ENCODE measurements at regions not wholly inside any gene's neighbourhood (a gene's known extent, or its start where the extent isn't known, plus 50 kb on each side); places are given as distances from the start of the nearest gene placed in this dataset.

DNA sequence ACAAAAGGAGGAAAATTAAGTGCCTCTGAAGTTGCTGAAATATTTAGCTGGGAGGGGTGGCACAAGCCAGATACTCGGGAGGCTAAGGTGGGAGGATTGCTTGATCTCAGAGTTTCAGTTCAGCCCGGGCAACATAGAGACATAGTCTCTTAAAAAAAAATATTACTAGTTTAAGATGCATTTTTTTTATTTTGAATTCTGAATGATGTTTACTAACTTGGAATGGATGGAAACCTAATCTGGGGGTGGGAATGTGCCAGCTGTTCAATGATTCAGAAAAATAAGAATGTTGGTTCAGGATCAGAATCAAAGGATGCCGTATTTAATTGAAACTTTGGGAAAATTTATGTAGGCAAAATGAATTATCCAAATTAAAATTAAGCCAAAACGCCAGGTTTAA is 167.2 kb upstream of the ANK2 start:
- no peaks in the 10 kb centered on the region for H3K36me3 ChIP-seq (ENCODE audit: insufficient read depth, low read length)
- TF ChIP-seq, protein P1, sequence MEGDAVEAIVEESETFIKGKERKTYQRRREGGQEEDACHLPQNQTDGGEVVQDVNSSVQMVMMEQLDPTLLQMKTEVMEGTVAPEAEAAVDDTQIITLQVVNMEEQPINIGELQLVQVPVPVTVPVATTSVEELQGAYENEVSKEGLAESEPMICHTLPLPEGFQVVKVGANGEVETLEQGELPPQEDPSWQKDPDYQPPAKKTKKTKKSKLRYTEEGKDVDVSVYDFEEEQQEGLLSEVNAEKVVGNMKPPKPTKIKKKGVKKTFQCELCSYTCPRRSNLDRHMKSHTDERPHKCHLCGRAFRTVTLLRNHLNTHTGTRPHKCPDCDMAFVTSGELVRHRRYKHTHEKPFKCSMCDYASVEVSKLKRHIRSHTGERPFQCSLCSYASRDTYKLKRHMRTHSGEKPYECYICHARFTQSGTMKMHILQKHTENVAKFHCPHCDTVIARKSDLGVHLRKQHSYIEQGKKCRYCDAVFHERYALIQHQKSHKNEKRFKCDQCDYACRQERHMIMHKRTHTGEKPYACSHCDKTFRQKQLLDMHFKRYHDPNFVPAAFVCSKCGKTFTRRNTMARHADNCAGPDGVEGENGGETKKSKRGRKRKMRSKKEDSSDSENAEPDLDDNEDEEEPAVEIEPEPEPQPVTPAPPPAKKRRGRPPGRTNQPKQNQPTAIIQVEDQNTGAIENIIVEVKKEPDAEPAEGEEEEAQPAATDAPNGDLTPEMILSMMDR (IDR thresholded peaks at IDR 0.05; ENCODE audit: extremely low read depth, low read depth, low read length): no peak
- no peak overlapping the region for H3K27ac ChIP-seq (ENCODE audit: low read depth, low read length)
- no peak for DNase-seq (ENCODE audit: insufficient read length, low spot score, missing footprints)
- H3K4me1 ChIP-seq (ENCODE audit: insufficient read depth, low read length): no peaks in the 10 kb centered on the region
- H3K4me3 ChIP-seq (ENCODE audit: insufficient read depth, low read length): no peak overlapping the region
- H4K20me1 ChIP-seq (ENCODE audit: insufficient read depth, low read length): no peaks in the 10 kb centered on the region
- peak overlapping the region; percentile 48 for H3K4me2 ChIP-seq (ENCODE audit: insufficient read depth, low read length)
- H3K79me2 ChIP-seq (ENCODE audit: insufficient read depth, low read length): no peaks in the 10 kb centered on the region
- no peak overlapping the region for H2AFZ ChIP-seq (ENCODE audit: low read length)
- peaks cover 4% of the 10 kb centered on the region for H3K27me3 ChIP-seq (ENCODE audit: insufficient read depth, low read length)
- no peaks in the 10 kb centered on the region for H3K9me3 ChIP-seq (ENCODE audit: low read depth, low read length)

DNA sequence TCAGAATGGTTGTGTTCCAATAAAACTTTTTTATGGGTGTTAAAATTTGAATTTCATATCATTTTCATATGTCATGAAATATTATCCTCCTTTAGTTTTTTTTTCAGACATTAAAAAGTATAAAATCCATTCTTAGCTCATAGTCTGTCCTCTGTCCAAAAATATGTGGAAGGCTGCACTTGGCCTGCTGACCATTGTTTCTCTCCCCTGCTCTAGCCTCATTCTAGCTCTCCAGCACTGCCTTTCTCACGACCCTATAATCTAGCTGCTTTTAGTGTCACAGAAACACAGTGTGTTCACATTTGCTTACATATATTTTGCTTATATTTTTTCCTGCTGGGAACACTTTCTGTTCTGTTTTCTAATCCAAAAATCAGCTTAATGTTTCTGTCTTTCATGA is 165.0 kb upstream of the ANK2 start:
- TF ChIP-seq, protein P1 (IDR thresholded peaks at IDR 0.05; ENCODE audit: extremely low read depth, low read depth, low read length): no peak
- Histone ChIP-seq H3K27ac (ENCODE audit: low read depth, low read length) (no peak overlapping the region), H3K4me2 (ENCODE audit: insufficient read depth, low read length) (no peak overlapping the region), H3K9me3 (ENCODE audit: low read depth, low read length) (no peaks in the 10 kb centered on the region), H4K20me1 (ENCODE audit: insufficient read depth, low read length) (no peaks in the 10 kb centered on the region), H3K36me3 (ENCODE audit: insufficient read depth, low read length) (no peaks in the 10 kb centered on the region), H3K79me2 (ENCODE audit: insufficient read depth, low read length) (no peaks in the 10 kb centered on the region), H3K27me3 (ENCODE audit: insufficient read depth, low read length) (peaks cover 4% of the 10 kb centered on the region), H2AFZ (ENCODE audit: low read length) (no peak overlapping the region), H3K4me3 (ENCODE audit: insufficient read depth, low read length) (no peak overlapping the region), H3K4me1 (ENCODE audit: insufficient read depth, low read length) (peaks cover 4% of the 10 kb centered on the region)
- no peak for DNase-seq (ENCODE audit: insufficient read length, low spot score, missing footprints)

DNA sequence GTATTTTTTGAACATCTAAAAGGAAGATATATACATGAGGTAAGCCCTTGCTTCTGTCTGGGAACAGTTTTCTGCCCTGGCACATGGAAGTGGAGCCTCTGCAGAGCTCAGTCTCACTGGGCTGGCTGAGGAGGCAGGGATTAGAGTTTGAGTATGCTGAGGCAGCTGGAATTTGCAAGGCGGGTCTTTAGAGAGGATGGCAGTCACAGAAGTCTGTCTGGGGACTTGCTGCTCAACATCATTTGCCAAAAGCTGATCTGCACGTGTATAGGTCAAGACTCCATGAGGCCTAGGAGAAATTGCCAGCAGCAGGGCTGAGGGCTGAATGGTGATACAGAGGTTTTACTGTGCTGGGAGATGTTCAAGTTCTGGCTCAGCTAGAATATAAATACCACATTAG is 163.6 kb upstream of the ANK2 start:
- Histone ChIP-seq H3K4me2 (ENCODE audit: insufficient read depth, low read length) (no peak overlapping the region), H3K27ac (ENCODE audit: low read depth, low read length) (no peak overlapping the region), H4K20me1 (ENCODE audit: insufficient read depth, low read length) (no peaks in the 10 kb centered on the region), H3K79me2 (ENCODE audit: insufficient read depth, low read length) (no peaks in the 10 kb centered on the region), H2AFZ (ENCODE audit: low read length) (no peak overlapping the region), H3K36me3 (ENCODE audit: insufficient read depth, low read length) (no peaks in the 10 kb centered on the region), H3K4me1 (ENCODE audit: insufficient read depth, low read length) (peaks cover 11% of the 10 kb centered on the region), H3K4me3 (ENCODE audit: insufficient read depth, low read length) (no peak overlapping the region), H3K27me3 (ENCODE audit: insufficient read depth, low read length) (no peaks in the 10 kb centered on the region), H3K9me3 (ENCODE audit: low read depth, low read length) (no peaks in the 10 kb centered on the region)
- no peak for DNase-seq (ENCODE audit: insufficient read length, low spot score, missing footprints)
- TF ChIP-seq, protein P1 (IDR thresholded peaks at IDR 0.05; ENCODE audit: extremely low read depth, low read depth, low read length): no peak

DNA sequence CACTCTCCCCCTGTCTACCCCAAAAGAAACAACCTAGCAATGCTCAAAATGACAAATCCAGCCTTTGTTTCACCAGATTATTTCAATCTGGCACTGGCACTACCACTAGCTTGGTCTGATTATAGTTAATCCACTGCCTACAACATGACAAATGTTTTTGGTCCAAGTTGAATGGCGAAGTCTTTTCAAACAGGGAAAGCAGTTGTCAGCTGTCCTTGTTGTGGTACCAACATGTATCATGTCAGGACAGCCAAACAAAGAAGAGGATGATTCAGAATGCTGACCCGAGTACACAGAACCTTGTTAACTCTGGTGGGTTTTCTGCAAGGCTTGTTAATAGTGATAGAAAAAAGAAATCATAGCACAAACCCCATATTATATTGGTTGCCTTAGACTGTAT is 160.8 kb upstream of the ANK2 start:
- no peaks in the 10 kb centered on the region for H3K79me2 ChIP-seq (ENCODE audit: insufficient read depth, low read length)
- H3K4me2 ChIP-seq (ENCODE audit: insufficient read depth, low read length): no peak overlapping the region
- H3K27me3 ChIP-seq (ENCODE audit: insufficient read depth, low read length): no peaks in the 10 kb centered on the region
- no peak for DNase-seq (ENCODE audit: insufficient read length, low spot score, missing footprints)
- no peaks in the 10 kb centered on the region for H4K20me1 ChIP-seq (ENCODE audit: insufficient read depth, low read length)
- no peak overlapping the region for H2AFZ ChIP-seq (ENCODE audit: low read length)
- no peaks in the 10 kb centered on the region for H3K9me3 ChIP-seq (ENCODE audit: low read depth, low read length)
- TF ChIP-seq, protein P1 (IDR thresholded peaks at IDR 0.05; ENCODE audit: extremely low read depth, low read depth, low read length): no peak
- no peaks in the 10 kb centered on the region for H3K36me3 ChIP-seq (ENCODE audit: insufficient read depth, low read length)
- H3K4me3 ChIP-seq (ENCODE audit: insufficient read depth, low read length): no peak overlapping the region
- H3K4me1 ChIP-seq (ENCODE audit: insufficient read depth, low read length): peaks cover 11% of the 10 kb centered on the region
- H3K27ac ChIP-seq (ENCODE audit: low read depth, low read length): no peak overlapping the region
